ENCODE measurements at regions not wholly inside any gene's neighbourhood (a gene's known extent, or its start where the extent isn't known, plus 50 kb on each side); places are given as distances from the start of the nearest gene placed in this dataset.
"Not testable (repeated sequence)": the region's sequence is repeated elsewhere in the genome, so short reads cannot be mapped to it uniquely, and the experiment has no call there.

- H3K27me3 ChIP-seq (ENCODE audit: control insufficient read depth in 2 of 2, insufficient read depth in 2 of 2, low read length in 2 of 2); H4K20me1 ChIP-seq (ENCODE audit: insufficient read depth, low read length); H3K4me1 ChIP-seq (ENCODE audit: control insufficient read depth in 1 of 2, insufficient read depth in 2 of 2, low read length in 2 of 2); DNase-seq; H3K4me1 Mint-ChIP-seq; H3K4me3 Mint-ChIP-seq; H3K27ac Mint-ChIP-seq; H3K4me2 ChIP-seq (replicated peaks; ENCODE audit: extremely low read depth, low read length, poor library complexity, severe bottlenecking); intact Hi-C loops (cut with micrococcal nuclease); H2AFZ ChIP-seq (ENCODE audit: insufficient read depth, low read depth, low read length, poor library complexity, severe bottlenecking); H3K27ac ChIP-seq (ENCODE audit: low read depth in 1 of 2, low read length in 2 of 2); H3K36me3 ChIP-seq (replicated peaks in 1 of 2; ENCODE audit: control insufficient read depth in 1 of 2, insufficient read depth in 2 of 2, low read length in 2 of 2); H3K79me2 ChIP-seq (ENCODE audit: insufficient read depth, low read length); H3K36me3 Mint-ChIP-seq; H3K9ac ChIP-seq (ENCODE audit: insufficient read depth, low read length, poor library complexity, severe bottlenecking); H3K27me3 Mint-ChIP-seq (ENCODE audit: low read depth in 3 of 3); H3K4me3 ChIP-seq (replicated peaks in 1 of 3; ENCODE audit: low read depth in 2 of 3, low read length in 3 of 3): not testable (repeated sequence)
- H3K9me3 Mint-ChIP-seq: peaks cover 23 to 33% (median 29%) of the 10 kb centered on the region in 7 donors
- 97% methylated on average over 25 of the region's 36 CpGs for WGBS (ENCODE audit: insufficient coverage)
- H3K9me3 ChIP-seq (replicated peaks in 1 of 2; ENCODE audit: control insufficient read depth in 1 of 2, insufficient read depth in 1 of 2, low read length in 2 of 2): peaks cover 11 to 26% of the 10 kb centered on the region in 2 donors
Measured at GRCh38 chr13:43970520-43971242, 91.0 kb downstream of the LACC1 start.

GRCh38 chr13:43971324-43971723, 91.6 kb downstream of the LACC1 start:
- H2AFZ ChIP-seq (ENCODE audit: insufficient read depth, low read depth, low read length, poor library complexity, severe bottlenecking); H3K4me3 Mint-ChIP-seq; H3K4me1 ChIP-seq (ENCODE audit: control insufficient read depth in 1 of 2, insufficient read depth in 2 of 2, low read length in 2 of 2); H3K27me3 Mint-ChIP-seq (ENCODE audit: low read depth in 3 of 3); H3K4me2 ChIP-seq (replicated peaks; ENCODE audit: extremely low read depth, low read length, poor library complexity, severe bottlenecking); H4K20me1 ChIP-seq (ENCODE audit: insufficient read depth, low read length); H3K79me2 ChIP-seq (ENCODE audit: insufficient read depth, low read length); H3K27me3 ChIP-seq (ENCODE audit: control insufficient read depth in 2 of 2, insufficient read depth in 2 of 2, low read length in 2 of 2); DNase-seq; H3K4me1 Mint-ChIP-seq; H3K36me3 ChIP-seq (replicated peaks in 1 of 2; ENCODE audit: control insufficient read depth in 1 of 2, insufficient read depth in 2 of 2, low read length in 2 of 2); intact Hi-C loops (cut with micrococcal nuclease); H3K27ac ChIP-seq (ENCODE audit: low read depth in 1 of 2, low read length in 2 of 2); H3K4me3 ChIP-seq (replicated peaks in 1 of 3; ENCODE audit: low read depth in 2 of 3, low read length in 3 of 3); H3K36me3 Mint-ChIP-seq; H3K9ac ChIP-seq (ENCODE audit: insufficient read depth, low read length, poor library complexity, severe bottlenecking); H3K27ac Mint-ChIP-seq: not testable (repeated sequence)
- H3K9me3 ChIP-seq (replicated peaks in 1 of 2; ENCODE audit: control insufficient read depth in 1 of 2, insufficient read depth in 1 of 2, low read length in 2 of 2): peaks cover 11 to 26% of the 10 kb centered on the region in 2 donors
- peaks cover 23 to 40% (median 33%) of the 10 kb centered on the region in 7 donors for H3K9me3 Mint-ChIP-seq
- no CpG with 5 or more reads among the region's 19 CpGs for WGBS (ENCODE audit: insufficient coverage)

- Mint-ChIP-seq H3K4me3 (no peak overlapping the region), H3K36me3 (no peaks in the 10 kb centered on the region)
Measured at GRCh38 chr13:43977911-43978310, 98.2 kb downstream of the LACC1 start.

More at GRCh38 chr13:43977911-43978310, 98.2 kb downstream of the LACC1 start:
- no peaks in the 10 kb centered on the region for H3K4me1 Mint-ChIP-seq
- H3K9me3 Mint-ChIP-seq: peaks cover 5 to 12% (median 6%) of the 10 kb centered on the region in 7 donors
- no peak overlapping the region for H2AFZ ChIP-seq (ENCODE audit: insufficient read depth, low read depth, low read length, poor library complexity, severe bottlenecking)
- no peaks in the 10 kb centered on the region for H3K27me3 ChIP-seq (ENCODE audit: control insufficient read depth in 2 of 2, insufficient read depth in 2 of 2, low read length in 2 of 2)
- H4K20me1 ChIP-seq (ENCODE audit: insufficient read depth, low read length): no peaks in the 10 kb centered on the region
- no peak for DNase-seq
- H3K4me2 ChIP-seq (replicated peaks; ENCODE audit: extremely low read depth, low read length, poor library complexity, severe bottlenecking): no peak overlapping the region
- intact Hi-C loops (cut with micrococcal nuclease): no loop called here
- 43% methylated on average over 1 of the region's 1 CpG for WGBS (ENCODE audit: insufficient coverage)
- no peak overlapping the region for H3K9ac ChIP-seq (ENCODE audit: insufficient read depth, low read length, poor library complexity, severe bottlenecking)
- no peak for TF ChIP-seq CTCF (IDR thresholded peaks at IDR 0.05)
- no peak overlapping the region for H3K27ac Mint-ChIP-seq
- H3K4me1 ChIP-seq (ENCODE audit: control insufficient read depth in 1 of 2, insufficient read depth in 2 of 2, low read length in 2 of 2): no peaks in the 10 kb centered on the region
- no peak overlapping the region for H3K27ac ChIP-seq (ENCODE audit: low read depth in 1 of 2, low read length in 2 of 2)
- peaks cover 4 to 5% (median 5%) of the 10 kb centered on the region in 3 donors for H3K27me3 Mint-ChIP-seq (ENCODE audit: low read depth in 3 of 3)
- no peaks in the 10 kb centered on the region for H3K9me3 ChIP-seq (replicated peaks in 1 of 2; ENCODE audit: control insufficient read depth in 1 of 2, insufficient read depth in 1 of 2, low read length in 2 of 2)
- H3K36me3 ChIP-seq (replicated peaks in 1 of 2; ENCODE audit: control insufficient read depth in 1 of 2, insufficient read depth in 2 of 2, low read length in 2 of 2): no peaks in the 10 kb centered on the region
- no peak overlapping the region for H3K4me3 ChIP-seq (replicated peaks in 1 of 3; ENCODE audit: low read depth in 2 of 3, low read length in 3 of 3)
- no peaks in the 10 kb centered on the region for H3K79me2 ChIP-seq (ENCODE audit: insufficient read depth, low read length)
